Ovary (tissue), 3 donors: ENCODE measurements at regions not wholly inside any gene's neighbourhood (a gene's known extent, or its start where the extent isn't known, plus 50 kb on each side); places are given as distances from the start of the nearest gene placed in this dataset.

Experiments used
- CTCF ChIP-seq, 3 donors: fragments of 450-650 bp in 2 of 3; fragments of 200-600 bp in 1 of 3; IDR thresholded peaks; one replicate each; pipeline versions ENCODE4 v1.5.1 to v1.8.0; 2016 to 2022; ENCODE audit warnings: antibody characterized with exemption in 3 of 3, mild to moderate bottlenecking in 1 of 3
- POLR2A ChIP-seq: fragments of 450-650 bp; IDR thresholded peaks from one replicate; pipeline ENCODE4 v1.6.1; 2017; ENCODE audit warnings: antibody characterized with exemption, mild to moderate bottlenecking, moderate library complexity
- donor health status: DM: no; HTN: no; CAD: no.

GRCh38 chr7:126177782-126178181, 1075.0 kb downstream of the GRM8 start:
- TF ChIP-seq CTCF (IDR thresholded peaks at IDR 0.05) (no peak), POLR2A (no peak)
